A673 (cell line): ENCODE measurements at regions not wholly inside any gene's neighbourhood (a gene's known extent, or its start where the extent isn't known, plus 50 kb on each side); places are given as distances from the start of the nearest gene placed in this dataset.

Experiments used
- BruUV-seq: library from RNA; stranded (reverse); fragments of 400-500 nt; replicated peaks from 2 replicates; lab custom pipeline; 2021; lab: Mats Ljungman, UMichigan
- CTCF ChIA-PET: fragments of 300-600 bp; sonication (Branson Sonifier 250); formaldehyde crosslinking; loops from one replicate; lab custom pipeline; 2022; ENCODE audit warnings: antibody characterized with exemption; lab: Charles Lee
- POLR2A ChIA-PET: fragments of 300-600 bp; sonication (Branson Sonifier 250); formaldehyde crosslinking; loops from one replicate; lab custom pipeline; 2022; ENCODE audit warnings: antibody characterized with exemption; ENCODE audit not compliant: low non-redundant PET; lab: Charles Lee
- DNase-seq: peaks from one replicate; pipeline ENCODE4 v3.0.0-alpha.2; 2015; ENCODE audit warnings: low spot score
- H3K27ac ChIP-seq: fragments of 200-600 bp; sonication (generic); 2 replicates; pipeline ENCODE4 v1.5.1; 2016; ENCODE audit warnings: mixed run types, low read depth, mild to moderate bottlenecking, mixed read lengths, antibody characterized with exemption, low read length; ENCODE audit not compliant: poor library complexity, severe bottlenecking
- H3K27me3 ChIP-seq: fragments of 200-600 bp; sonication (generic); replicated peaks from 2 replicates; pipeline ENCODE4 v1.6.1; 2017; ENCODE audit warnings: mixed run types, low read depth, mild to moderate bottlenecking, mixed read lengths, antibody characterized with exemption, low read length; ENCODE audit not compliant: insufficient read depth, poor library complexity
- H3K36me3 ChIP-seq: fragments of 200-600 bp; sonication (generic); 2 replicates; pipeline ENCODE4 v1.6.1; 2016; ENCODE audit warnings: mixed run types, mild to moderate bottlenecking, mixed read lengths, antibody characterized with exemption, low read length; ENCODE audit not compliant: insufficient read depth, poor library complexity, severe bottlenecking
- H3K4me1 ChIP-seq: fragments of 200-600 bp; sonication (generic); 2 replicates; pipeline ENCODE4 v1.6.1; 2017; ENCODE audit warnings: mixed run types, mild to moderate bottlenecking, mixed read lengths, antibody characterized with exemption, low read length; ENCODE audit not compliant: insufficient read depth, poor library complexity, severe bottlenecking
- H3K4me3 ChIP-seq: fragments of 200-600 bp; sonication (generic); 2 replicates; pipeline ENCODE4 v1.5.1; 2016; ENCODE audit warnings: low read depth, mixed run types, mild to moderate bottlenecking, mixed read lengths, low read length; ENCODE audit not compliant: poor library complexity, severe bottlenecking
- H3K9me3 ChIP-seq: fragments of 200-600 bp; sonication (generic); 2 replicates; pipeline ENCODE4 v1.6.1; 2016; ENCODE audit warnings: mixed run types, low read depth, mild to moderate bottlenecking, mixed read lengths, antibody characterized with exemption, low read length; ENCODE audit not compliant: poor library complexity, severe bottlenecking
- CTCF ChIP-seq: fragments of 300-800, 200-600 bp; sonication (generic); conservative IDR thresholded peaks from 2 replicates; pipeline ENCODE4 v1.5.1; 2017; ENCODE audit warnings: low read depth, mild to moderate bottlenecking, antibody characterized with exemption, low read length, moderate library complexity, mixed read lengths
- EZH2 ChIP-seq: fragments of 200-600 bp; sonication (generic); IDR thresholded peaks from 2 replicates; pipeline ENCODE4 v1.6.1; 2017; ENCODE audit warnings: borderline replicate concordance, low read depth, mild to moderate bottlenecking, mixed read lengths, antibody characterized with exemption, low read length; ENCODE audit not compliant: poor library complexity, severe bottlenecking
- intact Hi-C: fragments of 100-400 bp; cut with micrococcal nuclease; formaldehyde crosslinking; loops from one replicate; pipeline ENCODE4 v1.10.0; 2022; ENCODE audit not compliant: unreplicated experiment

DNA sequence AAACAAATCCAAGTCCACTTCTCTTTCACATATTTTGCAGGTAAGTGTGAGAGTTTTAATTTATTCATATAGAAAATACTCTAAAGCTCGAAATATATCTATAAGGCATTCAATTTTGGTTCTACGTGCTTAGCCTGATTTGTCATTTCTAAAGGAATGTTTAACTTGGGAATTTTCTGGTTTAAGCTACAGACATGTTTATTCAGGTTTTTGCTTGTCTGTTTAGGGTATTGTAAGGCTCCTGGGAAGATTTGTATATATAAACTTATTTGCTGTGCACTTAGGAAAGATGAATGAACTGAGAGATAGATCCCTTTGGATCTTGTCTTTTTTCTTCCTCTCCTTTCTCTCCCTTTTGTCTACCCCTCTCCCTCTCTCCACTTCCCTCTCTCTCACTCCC, 185.9 kb upstream of the NEIL3 start:
- ChIA-PET CTCF (no interaction called here), POLR2A (no interaction called here)
- intact Hi-C loops = no loop called here

GRCh38 chr4:177124349-177125064, 185.2 kb upstream of the NEIL3 start:
- ChIA-PET CTCF (no interaction called here), POLR2A (no interaction called here)
- no peak overlapping the region for H3K27ac ChIP-seq
- no peak for DNase-seq
- no TSS peak for BruUV-seq
- no peaks in the 10 kb centered on the region for H3K27me3 ChIP-seq
- TF ChIP-seq CTCF = no peak
- TF ChIP-seq EZH2 = no peak
- H3K4me1 ChIP-seq = no peaks in the 10 kb centered on the region
- H3K4me3 ChIP-seq = no peak overlapping the region
- no peaks in the 10 kb centered on the region for H3K9me3 ChIP-seq
- intact Hi-C loops = no loop called here
- H3K36me3 ChIP-seq = no peaks in the 10 kb centered on the region

More for the DNA sequence above, 185.9 kb upstream of the NEIL3 start:
- TF ChIP-seq CTCF (no peak), EZH2 (no peak)
- Histone ChIP-seq H3K4me1 (no peaks in the 10 kb centered on the region), H3K27ac (no peak overlapping the region), H3K9me3 (no peaks in the 10 kb centered on the region), H3K4me3 (no peak overlapping the region), H3K27me3 (no peaks in the 10 kb centered on the region), H3K36me3 (no peaks in the 10 kb centered on the region)
- no peak for DNase-seq
- BruUV-seq = no TSS peak

- H3K9me3 ChIP-seq = no peaks in the 10 kb centered on the region
- no TSS peak for BruUV-seq
- H3K4me3 ChIP-seq = no peak overlapping the region
- H3K36me3 ChIP-seq = no peaks in the 10 kb centered on the region
- intact Hi-C loops = no loop called here
- no peak for DNase-seq
- H3K27ac ChIP-seq = no peak overlapping the region
- CTCF ChIA-PET = no interaction called here
- no peak for TF ChIP-seq EZH2
- no peak for TF ChIP-seq CTCF
- POLR2A ChIA-PET = no interaction called here
- H3K27me3 ChIP-seq = no peaks in the 10 kb centered on the region
- no peaks in the 10 kb centered on the region for H3K4me1 ChIP-seq
Observed at GRCh38 chr4:177125656-177126055, 184.0 kb upstream of the NEIL3 start.
